ENCODE measurements at regions not wholly inside any gene's neighbourhood (a gene's known extent, or its start where the extent isn't known, plus 50 kb on each side); places are given as distances from the start of the nearest gene placed in this dataset.

DNA sequence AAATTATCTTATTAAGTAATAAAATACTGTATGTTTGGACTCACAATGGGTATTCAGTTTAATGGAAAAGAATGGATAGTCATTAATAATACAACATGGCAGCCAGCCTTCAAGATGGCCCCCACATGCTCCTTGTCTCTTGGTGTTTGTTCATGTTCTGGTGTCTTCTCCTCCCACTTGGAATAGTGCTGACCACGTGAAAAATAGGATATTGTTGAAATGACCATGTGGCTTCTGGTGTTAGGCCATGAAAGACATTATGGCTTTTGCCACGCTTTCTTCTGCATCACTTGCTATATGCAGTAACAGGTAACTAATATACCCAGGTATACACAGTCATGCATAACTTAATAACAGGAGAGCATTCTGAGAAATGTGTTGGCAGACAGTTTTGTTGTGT lies 341.0 kb downstream of the KCNJ2 start:
- TF ChIP-seq POLR2A (IDR thresholded peaks at IDR 0.05) (no peak), POLR2AphosphoS5 (IDR thresholded peaks at IDR 0.05) (no peak)
- TF ChIP-seq, protein P1, sequence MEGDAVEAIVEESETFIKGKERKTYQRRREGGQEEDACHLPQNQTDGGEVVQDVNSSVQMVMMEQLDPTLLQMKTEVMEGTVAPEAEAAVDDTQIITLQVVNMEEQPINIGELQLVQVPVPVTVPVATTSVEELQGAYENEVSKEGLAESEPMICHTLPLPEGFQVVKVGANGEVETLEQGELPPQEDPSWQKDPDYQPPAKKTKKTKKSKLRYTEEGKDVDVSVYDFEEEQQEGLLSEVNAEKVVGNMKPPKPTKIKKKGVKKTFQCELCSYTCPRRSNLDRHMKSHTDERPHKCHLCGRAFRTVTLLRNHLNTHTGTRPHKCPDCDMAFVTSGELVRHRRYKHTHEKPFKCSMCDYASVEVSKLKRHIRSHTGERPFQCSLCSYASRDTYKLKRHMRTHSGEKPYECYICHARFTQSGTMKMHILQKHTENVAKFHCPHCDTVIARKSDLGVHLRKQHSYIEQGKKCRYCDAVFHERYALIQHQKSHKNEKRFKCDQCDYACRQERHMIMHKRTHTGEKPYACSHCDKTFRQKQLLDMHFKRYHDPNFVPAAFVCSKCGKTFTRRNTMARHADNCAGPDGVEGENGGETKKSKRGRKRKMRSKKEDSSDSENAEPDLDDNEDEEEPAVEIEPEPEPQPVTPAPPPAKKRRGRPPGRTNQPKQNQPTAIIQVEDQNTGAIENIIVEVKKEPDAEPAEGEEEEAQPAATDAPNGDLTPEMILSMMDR (IDR thresholded peaks at IDR 0.05): no peak

Data from stomach (tissue), 4 donors.